Loucy (cell line): ENCODE measurements at regions not wholly inside any gene's neighbourhood (a gene's known extent, or its start where the extent isn't known, plus 50 kb on each side); places are given as distances from the start of the nearest gene placed in this dataset.

Experiments used
- H2AFZ ChIP-seq: fragments of 200-600 bp; sonication (generic); 2 replicates; pipeline ENCODE4 v1.6.0; 2016; ENCODE audit warnings: antibody characterized with exemption, mild to moderate bottlenecking, low read length, moderate library complexity
- H3F3A ChIP-seq: fragments of 200-600 bp; 2 replicates; pipeline ENCODE4 v1.6.0; 2016; ENCODE audit warnings: antibody characterized with exemption, low read depth, mild to moderate bottlenecking
- H3K27me3 ChIP-seq: fragments of 200-600 bp; sonication (generic); 2 replicates; pipeline ENCODE4 v1.6.1; 2014; ENCODE audit warnings: low read length, mild to moderate bottlenecking; ENCODE audit not compliant: insufficient read depth, poor library complexity, severe bottlenecking
- H3K36me3 ChIP-seq: fragments of 200-600 bp; sonication (generic); 2 replicates; pipeline ENCODE4 v1.6.1; 2016; ENCODE audit warnings: low read length; ENCODE audit not compliant: insufficient read depth
- H3K4me1 ChIP-seq: fragments of 200-600 bp; sonication (generic); 2 replicates; pipeline ENCODE4 v1.5.1; 2014; ENCODE audit warnings: low read length, mild to moderate bottlenecking; ENCODE audit not compliant: insufficient read depth, poor library complexity, severe bottlenecking
- H3K4me2 ChIP-seq: fragments of 200-600 bp; sonication (generic); 2 replicates; pipeline ENCODE4 v1.6.0; 2014; ENCODE audit warnings: antibody characterized with exemption, low read length, low read depth, mild to moderate bottlenecking; ENCODE audit not compliant: poor library complexity, severe bottlenecking
- H3K4me3 ChIP-seq: fragments of 200-600 bp; sonication (generic); 2 replicates; pipeline ENCODE4 v1.5.1; 2014; ENCODE audit warnings: low read length, mild to moderate bottlenecking, mixed read lengths; ENCODE audit not compliant: poor library complexity, severe bottlenecking
- H3K79me2 ChIP-seq: fragments of 200-600 bp; sonication (generic); 2 replicates; pipeline ENCODE4 v1.6.1; 2014; ENCODE audit warnings: low read length; ENCODE audit not compliant: insufficient read depth
- H3K9ac ChIP-seq: fragments of 200-600 bp; sonication (generic); 2 replicates; pipeline ENCODE4 v1.6.0; 2014; ENCODE audit warnings: mild to moderate bottlenecking, low read depth, low read length, moderate library complexity; ENCODE audit not compliant: poor library complexity, severe bottlenecking
- H3K9me2 ChIP-seq: fragments of 200-600 bp; sonication (generic); replicated peaks from 2 replicates; pipeline ENCODE4 v1.6.1; 2016; ENCODE audit warnings: low read depth, low read length, mixed read lengths
- H3K9me3 ChIP-seq: fragments of 200-600 bp; sonication (generic); 2 replicates; pipeline ENCODE4 v1.6.1; 2014; ENCODE audit warnings: mild to moderate bottlenecking, antibody characterized with exemption, low read length, low read depth; ENCODE audit not compliant: insufficient read depth
- H4K20me1 ChIP-seq: fragments of 200-600 bp; sonication (generic); 2 replicates; pipeline ENCODE4 v1.6.0; 2014; ENCODE audit warnings: antibody characterized with exemption, low read length, mild to moderate bottlenecking; ENCODE audit not compliant: insufficient read depth, poor library complexity, severe bottlenecking
- CTCF ChIP-seq: fragments of 200-600 bp; sonication (generic); conservative IDR thresholded peaks from 2 replicates; pipeline ENCODE4 v1.5.1; 2014; ENCODE audit warnings: mild to moderate bottlenecking, antibody characterized with exemption, low read length
- EZH2phosphoT487 ChIP-seq: fragments of 200-600 bp; IDR thresholded peaks from 2 replicates; pipeline ENCODE4 v1.6.1; 2018; ENCODE audit warnings: antibody characterized with exemption, mild to moderate bottlenecking, moderate library complexity, borderline replicate concordance

- Histone ChIP-seq H3F3A (no peaks in the 10 kb centered on the region), H3K4me2 (no peak overlapping the region), H4K20me1 (no peaks in the 10 kb centered on the region), H2AFZ (no peak overlapping the region), H3K9me3 (no peaks in the 10 kb centered on the region), H3K4me3 (no peak overlapping the region), H3K4me1 (no peaks in the 10 kb centered on the region), H3K9me2 (no peaks in the 10 kb centered on the region), H3K36me3 (no peaks in the 10 kb centered on the region), H3K27me3 (no peaks in the 10 kb centered on the region), H3K79me2 (no peaks in the 10 kb centered on the region), H3K9ac (no peak overlapping the region)
- TF ChIP-seq EZH2phosphoT487 (no peak), CTCF (no peak)
Measured at GRCh38 chr12:84313323-84313675, 599.3 kb downstream of the SLC6A15 start.

GRCh38 chr12:84308211-84308610 lies 604.4 kb downstream of the SLC6A15 start:
- no peak overlapping the region for H2AFZ ChIP-seq
- H4K20me1 ChIP-seq, result no peaks in the 10 kb centered on the region
- TF ChIP-seq CTCF (no peak), EZH2phosphoT487 (no peak)
- no peaks in the 10 kb centered on the region for H3K79me2 ChIP-seq
- no peaks in the 10 kb centered on the region for H3F3A ChIP-seq
- H3K9ac ChIP-seq, result no peak overlapping the region
- no peaks in the 10 kb centered on the region for H3K9me3 ChIP-seq
- no peaks in the 10 kb centered on the region for H3K27me3 ChIP-seq
- H3K9me2 ChIP-seq, result no peaks in the 10 kb centered on the region
- no peak overlapping the region for H3K4me3 ChIP-seq
- no peak overlapping the region for H3K4me2 ChIP-seq
- H3K36me3 ChIP-seq, result no peaks in the 10 kb centered on the region
- no peaks in the 10 kb centered on the region for H3K4me1 ChIP-seq

GRCh38 chr12:84305144-84305543 lies 607.5 kb downstream of the SLC6A15 start:
- no peaks in the 10 kb centered on the region for H3K9me2 ChIP-seq
- H3K9ac ChIP-seq, result no peak overlapping the region
- H3K4me1 ChIP-seq, result no peaks in the 10 kb centered on the region
- H3K36me3 ChIP-seq, result no peaks in the 10 kb centered on the region
- H3K4me2 ChIP-seq, result no peak overlapping the region
- no peaks in the 10 kb centered on the region for H3K79me2 ChIP-seq
- no peaks in the 10 kb centered on the region for H4K20me1 ChIP-seq
- H2AFZ ChIP-seq, result no peak overlapping the region
- TF ChIP-seq CTCF (no peak), EZH2phosphoT487 (no peak)
- H3K9me3 ChIP-seq, result no peaks in the 10 kb centered on the region
- no peaks in the 10 kb centered on the region for H3K27me3 ChIP-seq
- no peak overlapping the region for H3K4me3 ChIP-seq
- H3F3A ChIP-seq, result no peaks in the 10 kb centered on the region
